ENCODE measurements at regions not wholly inside any gene's neighbourhood (a gene's known extent, or its start where the extent isn't known, plus 50 kb on each side); places are given as distances from the start of the nearest gene placed in this dataset.

DNA sequence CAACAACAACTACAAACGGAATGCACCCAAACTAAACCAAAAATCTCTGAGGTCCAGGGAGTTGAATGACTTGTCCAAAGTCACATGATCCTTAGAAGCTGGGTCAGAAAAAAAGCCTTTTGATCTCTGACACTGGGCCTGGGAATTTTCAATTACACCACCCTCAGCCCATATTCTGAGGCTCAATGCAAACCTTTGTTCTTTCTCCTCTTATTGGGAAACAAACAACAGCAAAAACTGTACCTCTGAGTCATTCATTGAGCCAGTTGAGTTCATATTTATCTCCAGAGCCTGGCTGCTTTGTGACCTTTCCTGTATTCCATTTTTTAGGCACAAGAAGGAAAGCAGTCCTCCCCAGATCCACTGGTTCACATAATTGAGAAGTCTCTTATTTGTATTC lies 51.2 kb upstream of the SORCS1 start:
- Histone ChIP-seq H3K9me3 (ENCODE audit: severe bottlenecking) (no peaks in the 10 kb centered on the region), H3K4me1 (ENCODE audit: insufficient read depth, poor library complexity, severe bottlenecking) (no peaks in the 10 kb centered on the region), H3K4me3 (ENCODE audit: severe bottlenecking) (no peak overlapping the region), H3K27ac (ENCODE audit: poor library complexity, severe bottlenecking) (no peak overlapping the region), H3K36me3 (ENCODE audit: low read depth) (no peaks in the 10 kb centered on the region), H3K27me3 (ENCODE audit: insufficient read depth, poor library complexity, severe bottlenecking) (no peaks in the 10 kb centered on the region)
- ATAC-seq (ENCODE audit: low read depth) (no peak), DNase-seq (ENCODE audit: low spot score) (no peak)
- TF ChIP-seq, protein P1, sequence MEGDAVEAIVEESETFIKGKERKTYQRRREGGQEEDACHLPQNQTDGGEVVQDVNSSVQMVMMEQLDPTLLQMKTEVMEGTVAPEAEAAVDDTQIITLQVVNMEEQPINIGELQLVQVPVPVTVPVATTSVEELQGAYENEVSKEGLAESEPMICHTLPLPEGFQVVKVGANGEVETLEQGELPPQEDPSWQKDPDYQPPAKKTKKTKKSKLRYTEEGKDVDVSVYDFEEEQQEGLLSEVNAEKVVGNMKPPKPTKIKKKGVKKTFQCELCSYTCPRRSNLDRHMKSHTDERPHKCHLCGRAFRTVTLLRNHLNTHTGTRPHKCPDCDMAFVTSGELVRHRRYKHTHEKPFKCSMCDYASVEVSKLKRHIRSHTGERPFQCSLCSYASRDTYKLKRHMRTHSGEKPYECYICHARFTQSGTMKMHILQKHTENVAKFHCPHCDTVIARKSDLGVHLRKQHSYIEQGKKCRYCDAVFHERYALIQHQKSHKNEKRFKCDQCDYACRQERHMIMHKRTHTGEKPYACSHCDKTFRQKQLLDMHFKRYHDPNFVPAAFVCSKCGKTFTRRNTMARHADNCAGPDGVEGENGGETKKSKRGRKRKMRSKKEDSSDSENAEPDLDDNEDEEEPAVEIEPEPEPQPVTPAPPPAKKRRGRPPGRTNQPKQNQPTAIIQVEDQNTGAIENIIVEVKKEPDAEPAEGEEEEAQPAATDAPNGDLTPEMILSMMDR (IDR thresholded peaks at IDR 0.05; ENCODE audit: poor library complexity, severe bottlenecking), result no peak
